ENCODE measurements at regions not wholly inside any gene's neighbourhood (a gene's known extent, or its start where the extent isn't known, plus 50 kb on each side); places are given as distances from the start of the nearest gene placed in this dataset.

DNA sequence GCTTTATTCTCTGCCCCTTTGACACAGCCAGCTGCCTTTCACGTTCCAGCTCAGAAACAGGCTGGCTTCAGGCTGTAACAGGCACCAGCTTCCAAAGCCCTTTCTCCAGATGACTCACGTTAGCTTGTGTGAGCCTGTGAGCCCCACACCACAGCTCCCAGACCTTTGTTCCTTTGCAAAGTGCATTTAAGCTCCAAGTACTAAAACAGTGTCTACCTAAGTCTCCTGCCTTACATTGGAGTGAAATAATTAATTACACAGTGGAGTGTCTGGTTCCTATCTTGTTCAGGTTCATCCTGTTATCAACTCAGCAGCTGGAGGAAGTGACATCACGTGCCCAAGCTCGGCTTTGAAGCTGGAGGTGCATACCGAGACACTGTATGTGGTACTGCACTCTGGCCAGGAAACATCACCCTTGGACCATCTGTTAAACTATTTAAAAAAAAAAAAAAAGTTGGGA, 475.8 kb downstream of the FOXO1 start:
- TF ChIP-seq SUZ12 (IDR thresholded peaks at IDR 0.05): no peak
- no peak for TF ChIP-seq BHLHE40 (IDR thresholded peaks at IDR 0.05; ENCODE audit: borderline replicate concordance)
- no peak for TF ChIP-seq FOXK2 (IDR thresholded peaks at IDR 0.05)
- no peak for TF ChIP-seq FOXM1 (IDR thresholded peaks at IDR 0.05; ENCODE audit: borderline replicate concordance)
- no peak for TF ChIP-seq HDGF (IDR thresholded peaks at IDR 0.05; ENCODE audit: borderline replicate concordance)
- no peak for TF ChIP-seq SP1 (IDR thresholded peaks at IDR 0.05)
- TF ChIP-seq, protein P1, sequence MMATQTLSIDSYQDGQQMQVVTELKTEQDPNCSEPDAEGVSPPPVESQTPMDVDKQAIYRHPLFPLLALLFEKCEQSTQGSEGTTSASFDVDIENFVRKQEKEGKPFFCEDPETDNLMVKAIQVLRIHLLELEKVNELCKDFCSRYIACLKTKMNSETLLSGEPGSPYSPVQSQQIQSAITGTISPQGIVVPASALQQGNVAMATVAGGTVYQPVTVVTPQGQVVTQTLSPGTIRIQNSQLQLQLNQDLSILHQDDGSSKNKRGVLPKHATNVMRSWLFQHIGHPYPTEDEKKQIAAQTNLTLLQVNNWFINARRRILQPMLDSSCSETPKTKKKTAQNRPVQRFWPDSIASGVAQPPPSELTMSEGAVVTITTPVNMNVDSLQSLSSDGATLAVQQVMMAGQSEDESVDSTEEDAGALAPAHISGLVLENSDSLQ (IDR thresholded peaks at IDR 0.05): no peak
- no peak for TF ChIP-seq ELF4 (IDR thresholded peaks at IDR 0.05)
- no peak for TF ChIP-seq FOXA1 (IDR thresholded peaks at IDR 0.05)
- no peak for TF ChIP-seq L3MBTL2 (conservative IDR thresholded peaks at IDR 0.05)
- no peak for TF ChIP-seq TARDBP (IDR thresholded peaks at IDR 0.05)
- TF ChIP-seq ZNF384 (IDR thresholded peaks at IDR 0.05): no peak
